GM21423 (cell line): ENCODE measurements at regions not wholly inside any gene's neighbourhood (a gene's known extent, or its start where the extent isn't known, plus 50 kb on each side); places are given as distances from the start of the nearest gene placed in this dataset.

Source experiments
- ATAC-seq: cut with Tn5 transposase; IDR thresholded peaks from one replicate; pipeline ENCODE4 v1.9.1; 2021; ENCODE audit warnings: mild to moderate bottlenecking, moderate library complexity; ENCODE audit not compliant: unreplicated experiment

- no peak for ATAC-seq
These were observed 775.5 kb upstream of the SEL1L start for GRCh38 chr14:82309199-82309598.

- ATAC-seq = no peak
These were observed 780.2 kb upstream of the SEL1L start for GRCh38 chr14:82313889-82314288.

DNA sequence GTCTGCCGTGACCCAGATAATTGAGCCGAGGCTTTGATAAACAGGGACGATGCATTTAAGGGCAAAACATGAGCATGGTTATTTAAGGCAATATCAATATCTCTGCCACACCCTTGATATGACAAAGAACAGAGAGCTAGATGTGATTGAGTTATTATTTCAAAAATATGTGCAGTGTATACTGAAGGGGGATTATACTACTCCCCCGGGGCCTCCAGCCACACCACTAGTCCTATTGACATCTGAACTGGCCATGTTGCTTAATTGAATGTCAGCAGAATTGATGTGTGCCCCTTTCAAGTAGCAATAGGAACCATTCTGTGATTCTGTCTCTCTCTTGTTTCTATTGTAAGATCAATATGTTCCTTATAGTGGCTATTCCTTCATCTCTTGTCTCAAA is 794.8 kb upstream of the SEL1L start:
- no peak for ATAC-seq

DNA sequence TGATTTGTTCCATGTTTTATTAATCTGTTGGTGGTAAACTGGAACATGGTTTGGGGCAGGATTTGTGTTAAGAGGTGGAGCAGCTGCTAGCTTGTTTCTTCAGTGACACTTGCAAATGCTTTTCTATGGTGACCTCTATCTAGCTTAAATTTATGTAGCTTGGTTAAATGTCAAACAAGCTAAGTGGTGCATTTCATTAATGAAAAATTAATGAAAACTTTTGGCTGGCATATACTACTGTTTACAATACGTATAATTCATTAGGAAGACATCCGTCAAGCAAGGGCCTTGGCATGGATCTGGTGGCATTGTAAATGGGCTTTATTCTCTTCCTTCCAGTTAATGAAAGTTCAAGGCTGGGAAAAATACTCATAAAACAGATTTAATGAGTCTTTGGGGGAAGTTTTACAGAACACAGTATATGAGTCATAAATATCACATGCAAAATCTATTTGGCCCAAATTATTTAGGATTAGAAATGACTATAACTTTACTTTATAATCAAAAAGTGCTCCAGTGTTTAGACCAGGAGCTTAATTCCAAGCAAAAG is 807.7 kb upstream of the SEL1L start:
- ATAC-seq = no peak

- ATAC-seq = no peak
These were observed 808.9 kb upstream of the SEL1L start for GRCh38 chr14:82342596-82342995.

GRCh38 chr14:82345184-82345583 is 811.5 kb upstream of the SEL1L start:
- no peak for ATAC-seq

DNA sequence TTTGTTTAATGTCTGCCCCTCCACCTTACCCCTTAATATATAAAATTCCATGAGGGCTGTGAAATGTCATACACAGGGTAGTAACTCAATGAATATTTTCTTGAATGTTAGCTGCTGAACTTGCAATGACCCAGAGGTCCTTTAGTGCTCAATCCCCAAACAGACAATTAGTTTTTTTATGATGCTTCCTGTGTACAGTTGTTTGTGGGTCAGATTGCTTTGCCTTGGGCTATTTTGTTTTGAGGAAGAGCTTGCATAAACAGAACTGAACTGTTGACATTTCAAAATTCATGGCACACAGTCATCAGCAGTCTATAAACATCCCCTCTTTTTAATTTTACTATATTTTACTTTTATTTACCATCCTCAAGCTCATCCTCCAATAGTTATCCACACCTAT is 820.5 kb upstream of the SEL1L start:
- no peak for ATAC-seq

- ATAC-seq = no peak
These were observed 825.5 kb upstream of the SEL1L start for GRCh38 chr14:82359201-82359600.

DNA sequence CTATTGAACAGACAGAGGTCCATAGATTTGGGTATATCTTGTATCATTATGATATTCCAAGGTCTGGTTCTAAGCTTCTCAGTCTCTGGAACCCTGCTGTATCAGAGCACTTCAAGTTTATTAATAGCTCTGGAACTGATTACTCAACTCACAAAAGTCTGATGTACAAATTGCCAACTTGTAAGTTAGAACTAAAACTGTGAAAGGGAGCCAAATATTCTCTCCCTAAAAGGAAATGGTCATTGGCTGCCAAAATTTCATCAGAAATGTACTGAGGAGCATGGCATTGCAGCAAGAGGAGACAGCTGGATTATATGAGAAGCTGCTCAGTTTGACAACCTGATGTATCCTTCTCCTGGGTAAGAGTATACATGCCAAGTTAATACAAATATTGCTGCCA is 828.8 kb upstream of the SEL1L start:
- ATAC-seq = no peak

GRCh38 chr14:82365471-82365870 is 831.8 kb upstream of the SEL1L start:
- ATAC-seq = no peak

DNA sequence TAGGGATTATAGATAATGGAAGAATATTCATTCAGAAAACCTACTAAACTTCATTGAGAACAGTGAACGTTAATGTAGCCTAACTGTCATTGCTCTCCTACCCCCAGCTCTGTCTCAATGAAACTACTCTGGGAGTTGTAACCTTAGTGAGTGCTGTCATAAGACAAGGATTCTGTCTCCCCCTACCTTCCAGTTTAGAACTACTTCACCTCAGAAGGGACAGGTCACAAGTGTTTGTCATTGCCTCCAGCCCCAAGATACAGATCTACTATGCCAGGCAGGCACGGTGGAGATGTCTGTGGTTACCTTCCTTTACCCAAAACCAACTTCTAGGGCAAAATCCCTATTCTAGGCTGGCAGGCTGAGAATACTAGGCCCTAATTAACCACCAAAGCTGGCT is 833.1 kb upstream of the SEL1L start:
- ATAC-seq = no peak

- no peak for ATAC-seq
These were observed 845.6 kb upstream of the SEL1L start for GRCh38 chr14:82379291-82379690.

DNA sequence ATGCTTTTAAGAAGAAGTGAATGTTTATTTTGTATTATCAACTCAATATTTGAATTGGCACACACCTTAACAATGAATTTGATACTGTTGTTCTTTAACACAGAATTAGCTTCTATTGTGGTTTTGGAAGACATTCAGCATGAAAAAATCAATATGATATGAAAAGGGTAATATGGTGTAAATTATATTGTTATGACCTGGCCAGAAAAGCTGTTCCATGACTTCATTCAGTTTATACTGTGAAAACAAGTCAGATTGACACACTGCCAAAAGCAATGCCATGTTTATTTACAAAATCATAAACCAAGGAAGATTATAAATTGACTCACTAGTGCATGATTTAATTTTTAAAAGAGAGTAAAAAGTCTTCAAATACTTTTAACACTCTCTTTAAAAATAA is 851.4 kb upstream of the SEL1L start:
- no peak for ATAC-seq

- no peak for ATAC-seq
These were observed 854.0 kb upstream of the SEL1L start for GRCh38 chr14:82387699-82388098.

DNA sequence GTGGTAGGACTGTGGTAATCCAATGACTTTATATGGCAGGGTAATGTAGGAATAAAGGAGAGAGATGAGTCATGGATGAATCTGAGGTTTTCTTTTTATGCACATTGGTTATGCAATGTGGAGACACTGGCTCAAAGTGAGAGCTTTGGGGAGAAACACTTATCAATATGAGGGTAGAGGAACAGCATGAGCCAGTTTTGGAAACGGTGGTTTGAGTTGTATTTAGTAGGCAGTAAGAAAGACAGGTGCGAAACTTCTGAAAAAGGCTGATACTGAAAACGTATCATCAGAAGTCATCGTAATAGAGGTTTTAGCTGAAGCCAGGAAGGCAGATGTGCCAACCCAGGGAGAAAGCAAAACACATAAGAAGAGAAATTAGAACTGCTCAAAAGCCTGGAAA is 854.8 kb upstream of the SEL1L start:
- ATAC-seq = no peak

DNA sequence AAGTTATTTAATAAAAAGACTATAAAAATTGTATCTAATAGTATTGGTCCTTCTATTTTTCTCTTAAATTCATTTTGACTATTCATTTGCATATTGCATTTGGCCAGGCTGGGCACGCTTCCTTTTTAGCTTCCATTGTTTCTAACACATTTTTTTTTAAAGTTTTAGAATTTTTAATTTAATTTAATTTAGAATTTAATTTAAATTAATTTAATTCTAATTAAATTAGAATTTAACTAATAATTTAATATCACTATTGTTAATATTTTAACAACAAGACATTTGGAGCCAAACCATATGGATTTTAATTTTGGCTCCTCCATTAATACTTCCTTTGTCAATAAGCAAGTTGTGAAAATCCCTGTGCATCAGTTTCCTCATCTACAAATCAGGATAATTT is 856.9 kb upstream of the SEL1L start:
- no peak for ATAC-seq

DNA sequence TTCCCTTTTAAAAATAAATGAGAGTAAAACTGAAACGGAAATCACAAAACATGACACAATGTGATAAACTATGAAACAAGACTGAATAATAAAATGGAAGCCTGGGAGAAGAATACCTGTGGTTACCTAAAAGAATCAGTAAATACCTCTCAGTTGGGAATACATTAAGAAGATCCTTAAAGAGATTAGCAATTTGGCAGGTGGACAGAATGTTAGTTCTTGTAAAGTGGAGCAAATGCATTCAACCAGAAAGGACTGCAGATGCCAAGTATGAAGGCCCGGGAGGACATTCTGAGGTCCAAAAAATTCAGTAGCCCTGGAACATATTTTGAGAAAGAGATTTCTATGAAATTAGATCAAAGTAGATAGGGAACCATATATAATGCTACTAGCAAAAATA is 861.3 kb upstream of the SEL1L start:
- ATAC-seq = no peak

GRCh38 chr14:82398256-82398655 is 864.6 kb upstream of the SEL1L start:
- no peak for ATAC-seq

- ATAC-seq = no peak
These were observed 870.3 kb upstream of the SEL1L start for GRCh38 chr14:82403987-82404386.

DNA sequence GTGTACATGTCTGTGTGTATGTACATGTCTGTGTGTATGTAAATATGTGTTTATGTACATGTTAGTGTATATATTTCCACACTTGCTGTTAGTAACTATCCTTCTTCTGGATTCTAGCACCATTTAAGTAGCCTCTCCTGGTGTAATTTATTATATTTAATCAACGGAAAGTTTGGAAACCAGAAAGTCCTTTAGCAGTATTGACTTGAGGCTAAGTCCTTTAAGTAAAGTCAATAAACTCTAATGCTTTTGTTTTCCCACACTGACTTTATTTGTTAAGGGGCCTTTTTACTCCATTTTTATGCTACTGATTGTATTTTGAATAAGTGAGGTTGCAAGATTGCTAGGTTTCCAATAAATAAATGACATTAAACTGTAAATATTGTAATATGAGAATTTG is 876.4 kb upstream of the SEL1L start:
- no peak for ATAC-seq

GRCh38 chr14:82411298-82411697 is 877.6 kb upstream of the SEL1L start:
- no peak for ATAC-seq

DNA sequence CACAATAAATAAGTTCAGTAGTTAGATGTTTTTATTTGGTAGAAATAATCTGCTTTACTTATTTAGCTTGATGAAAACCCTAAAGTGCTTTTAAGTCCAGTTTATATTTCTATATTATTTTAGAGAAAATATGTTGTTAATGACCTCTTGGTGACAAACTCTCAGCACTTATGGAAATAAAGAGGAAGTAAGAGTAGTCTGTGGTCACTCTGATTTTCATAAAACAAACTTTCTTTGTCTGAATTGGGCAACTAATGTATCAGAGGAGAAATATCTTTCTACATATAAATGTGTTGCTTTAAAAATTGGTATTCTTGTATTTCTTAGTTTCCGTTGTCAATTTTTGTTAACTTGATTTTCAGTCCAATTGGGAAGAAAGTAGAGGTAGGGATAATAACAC is 878.9 kb upstream of the SEL1L start:
- ATAC-seq = no peak

DNA sequence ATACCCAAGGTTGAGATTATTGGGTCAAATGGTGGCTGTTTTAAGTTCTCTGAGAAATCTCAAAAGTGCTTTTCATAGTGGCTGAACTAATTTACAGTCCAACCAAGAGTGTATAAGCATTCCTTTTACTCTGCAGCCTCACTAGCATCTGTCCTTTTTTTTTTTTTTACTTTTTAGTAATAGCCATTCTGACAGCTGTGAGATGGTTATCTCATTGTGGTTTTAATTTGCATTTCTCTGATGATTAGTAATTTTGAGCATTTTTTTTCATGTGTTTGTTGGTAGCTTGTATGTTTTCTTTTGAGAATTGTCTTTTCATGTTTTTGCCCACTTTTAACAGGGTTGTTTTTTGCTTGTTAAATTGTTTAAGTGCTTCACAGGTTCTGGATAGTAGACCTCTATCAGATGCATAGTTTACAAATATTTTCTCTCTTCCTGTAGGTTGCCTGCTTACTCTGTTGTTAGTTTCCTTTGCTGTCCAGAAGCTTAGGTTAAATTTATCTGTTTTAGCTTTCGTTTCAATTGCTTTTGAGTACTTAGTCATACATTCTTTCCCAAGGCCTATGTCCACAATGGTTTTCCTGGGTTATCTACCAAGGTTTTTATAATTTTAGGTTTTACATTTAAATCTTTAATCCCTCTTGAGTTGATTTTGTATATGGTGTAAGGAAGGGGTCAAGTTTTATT is 881.3 kb upstream of the SEL1L start:
- ATAC-seq = peak; percentile 45
